Hepatocyte (in vitro differentiated cells): ENCODE measurements at regions not wholly inside any gene's neighbourhood (a gene's known extent, or its start where the extent isn't known, plus 50 kb on each side); places are given as distances from the start of the nearest gene placed in this dataset.

Experiments used
- DNase-seq: peaks from one replicate; pipeline ENCODE4 v3.0.0-alpha.2; 2016; ENCODE audit warnings: low spot score
- H2AFZ ChIP-seq: fragments of 200-600 bp; sonication (generic); 2 replicates; pipeline ENCODE4 v1.6.0; 2016; ENCODE audit warnings: antibody characterized with exemption, mild to moderate bottlenecking
- H3K27ac ChIP-seq: fragments of 200-600 bp; sonication (generic); 2 replicates; pipeline ENCODE4 v1.5.1; 2016; ENCODE audit warnings: mild to moderate bottlenecking
- H3K27me3 ChIP-seq: fragments of 200-600 bp; sonication (generic); 2 replicates; pipeline ENCODE4 v1.6.1; 2016
- H3K36me3 ChIP-seq: fragments of 200-600 bp; sonication (generic); replicated peaks from 2 replicates; pipeline ENCODE4 v1.5.1; 2016; ENCODE audit warnings: low read depth; ENCODE audit not compliant: insufficient read depth
- H3K4me1 ChIP-seq: fragments of 200-600 bp; sonication (generic); 2 replicates; pipeline ENCODE4 v1.5.1; 2016; ENCODE audit warnings: mild to moderate bottlenecking, moderate library complexity; ENCODE audit not compliant: insufficient read depth
- H3K4me2 ChIP-seq: fragments of 200-600 bp; sonication (generic); 2 replicates; pipeline ENCODE4 v1.6.0; 2016
- H3K4me3 ChIP-seq: fragments of 200-600 bp; sonication (generic); 2 replicates; pipeline ENCODE4 v1.5.1; 2016; ENCODE audit warnings: mild to moderate bottlenecking
- H3K79me2 ChIP-seq: fragments of 200-600 bp; sonication (generic); 2 replicates; pipeline ENCODE4 v1.6.0; 2017; ENCODE audit warnings: mild to moderate bottlenecking
- H3K9me2 ChIP-seq: fragments of 200-600 bp; sonication (generic); replicated peaks from 2 replicates; pipeline ENCODE4 v1.6.0; 2017; ENCODE audit warnings: mild to moderate bottlenecking; ENCODE audit not compliant: insufficient read depth
- H3K9me3 ChIP-seq: fragments of 200-600 bp; sonication (generic); 2 replicates; pipeline ENCODE4 v1.5.1; 2016; ENCODE audit warnings: low read depth, mild to moderate bottlenecking
- H4K20me1 ChIP-seq: fragments of 200-600 bp; sonication (generic); 2 replicates; pipeline ENCODE4 v1.6.0; 2016; ENCODE audit warnings: mild to moderate bottlenecking; ENCODE audit not compliant: insufficient read depth, poor library complexity, severe bottlenecking
- EZH2 ChIP-seq: fragments of 200-600 bp; sonication (generic); IDR thresholded peaks from 2 replicates; pipeline ENCODE4 v1.6.1; 2016; ENCODE audit warnings: antibody characterized with exemption, mild to moderate bottlenecking, borderline replicate concordance
- EZH2phosphoT487 ChIP-seq: fragments of 200-600 bp; sonication (generic); IDR thresholded peaks from one replicate; pipeline ENCODE4 v1.6.1; 2018; ENCODE audit warnings: antibody characterized with exemption, mild to moderate bottlenecking, low read depth, moderate library complexity; ENCODE audit not compliant: unreplicated experiment, severe bottlenecking
- WGBS: methylation state at CpG from one replicate; pipeline ENCODE4 v1.1.6; 2016; ENCODE audit warnings: low lambda C conversion rate; ENCODE audit errors: missing lambda C conversion rate; 5-methylcytosine and 5-hydroxymethylcytosine counted together
- TF ChIP-seq, protein P1 (sequence below): fragments of 200-600 bp; sonication (generic); IDR thresholded peaks from 2 replicates; pipeline ENCODE4 v1.5.1; 2016; ENCODE audit warnings: antibody characterized with exemption, mild to moderate bottlenecking; ENCODE audit not compliant: poor library complexity

DNA sequence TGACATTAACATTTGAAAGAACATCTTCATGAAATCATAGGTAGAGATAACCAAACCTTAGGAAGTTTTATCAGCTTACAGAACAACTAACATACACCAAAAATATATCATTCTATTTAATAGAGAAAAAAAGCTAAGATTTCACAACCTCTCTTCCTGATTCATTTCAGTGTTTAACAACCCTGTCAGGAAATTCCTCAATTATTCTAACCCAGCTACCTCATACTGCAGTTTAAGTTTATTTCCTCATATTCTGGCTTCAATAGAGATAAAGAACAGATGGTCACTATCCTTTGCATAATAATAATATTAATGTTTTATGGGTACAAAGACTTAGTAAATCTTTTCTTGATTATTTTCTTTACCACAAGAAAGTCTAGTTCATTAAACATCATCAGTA, 112.9 kb upstream of the HSF2 start:
- Histone ChIP-seq H3K27ac (no peak overlapping the region), H2AFZ (no peak overlapping the region), H3K36me3 (no peaks in the 10 kb centered on the region), H3K4me3 (no peak overlapping the region), H3K4me1 (no peaks in the 10 kb centered on the region), H3K9me2 (no peaks in the 10 kb centered on the region), H4K20me1 (no peaks in the 10 kb centered on the region), H3K79me2 (no peaks in the 10 kb centered on the region), H3K27me3 (no peaks in the 10 kb centered on the region), H3K9me3 (no peaks in the 10 kb centered on the region), H3K4me2 (no peak overlapping the region)
- no peak for DNase-seq
- TF ChIP-seq EZH2, result no peak
- TF ChIP-seq EZH2phosphoT487, result no peak
- TF ChIP-seq, protein P1, sequence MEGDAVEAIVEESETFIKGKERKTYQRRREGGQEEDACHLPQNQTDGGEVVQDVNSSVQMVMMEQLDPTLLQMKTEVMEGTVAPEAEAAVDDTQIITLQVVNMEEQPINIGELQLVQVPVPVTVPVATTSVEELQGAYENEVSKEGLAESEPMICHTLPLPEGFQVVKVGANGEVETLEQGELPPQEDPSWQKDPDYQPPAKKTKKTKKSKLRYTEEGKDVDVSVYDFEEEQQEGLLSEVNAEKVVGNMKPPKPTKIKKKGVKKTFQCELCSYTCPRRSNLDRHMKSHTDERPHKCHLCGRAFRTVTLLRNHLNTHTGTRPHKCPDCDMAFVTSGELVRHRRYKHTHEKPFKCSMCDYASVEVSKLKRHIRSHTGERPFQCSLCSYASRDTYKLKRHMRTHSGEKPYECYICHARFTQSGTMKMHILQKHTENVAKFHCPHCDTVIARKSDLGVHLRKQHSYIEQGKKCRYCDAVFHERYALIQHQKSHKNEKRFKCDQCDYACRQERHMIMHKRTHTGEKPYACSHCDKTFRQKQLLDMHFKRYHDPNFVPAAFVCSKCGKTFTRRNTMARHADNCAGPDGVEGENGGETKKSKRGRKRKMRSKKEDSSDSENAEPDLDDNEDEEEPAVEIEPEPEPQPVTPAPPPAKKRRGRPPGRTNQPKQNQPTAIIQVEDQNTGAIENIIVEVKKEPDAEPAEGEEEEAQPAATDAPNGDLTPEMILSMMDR, result no peak

DNA sequence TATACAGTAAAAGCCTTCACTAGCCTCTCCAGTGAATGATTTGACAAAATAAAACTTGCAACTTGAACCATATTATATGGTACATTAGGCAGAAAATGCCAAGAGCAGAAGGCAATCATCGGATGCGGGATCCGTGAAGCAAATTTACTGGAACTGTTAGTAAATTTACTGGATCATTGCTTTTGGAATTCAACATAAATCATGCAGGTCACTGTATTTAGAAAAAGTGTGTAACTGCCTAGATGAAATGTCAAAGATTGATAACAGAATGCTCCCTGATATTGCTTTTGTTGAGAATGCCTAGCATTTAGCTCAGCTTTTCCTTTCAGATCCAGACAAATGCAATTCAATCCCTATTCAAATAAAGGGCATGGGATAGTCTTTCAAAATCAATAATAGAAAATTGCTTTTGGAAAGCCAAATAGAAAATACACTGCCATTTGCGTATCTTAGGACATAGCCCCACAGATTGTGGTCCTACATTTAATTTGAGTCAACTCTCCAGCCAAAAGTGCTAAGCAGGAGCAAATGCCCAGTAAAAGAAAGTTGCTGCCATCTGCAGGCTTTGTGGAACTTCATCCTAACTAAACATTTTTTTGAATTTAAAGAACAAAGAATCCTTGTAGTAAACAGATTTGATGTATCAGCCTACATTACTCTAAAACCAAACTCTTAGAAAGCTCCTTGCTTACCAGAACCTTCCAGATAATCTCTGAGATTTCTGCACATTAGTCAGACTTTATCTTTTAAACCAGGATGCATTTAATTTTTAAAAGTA, 109.5 kb upstream of the HSF2 start:
- Histone ChIP-seq H3K9me3 (no peaks in the 10 kb centered on the region), H3K36me3 (no peaks in the 10 kb centered on the region), H3K4me1 (no peaks in the 10 kb centered on the region), H3K4me3 (no peak overlapping the region), H3K27ac (no peak overlapping the region), H2AFZ (no peak overlapping the region), H3K4me2 (no peak overlapping the region), H3K9me2 (no peaks in the 10 kb centered on the region), H3K27me3 (no peaks in the 10 kb centered on the region), H4K20me1 (no peaks in the 10 kb centered on the region), H3K79me2 (no peaks in the 10 kb centered on the region)
- DNase-seq, result peak; percentile 32
- TF ChIP-seq, protein P1, result peak; percentile 54
- TF ChIP-seq EZH2 (no peak), EZH2phosphoT487 (no peak)
- 69% methylated on average over 4 of the region's 4 CpGs for WGBS

DNA sequence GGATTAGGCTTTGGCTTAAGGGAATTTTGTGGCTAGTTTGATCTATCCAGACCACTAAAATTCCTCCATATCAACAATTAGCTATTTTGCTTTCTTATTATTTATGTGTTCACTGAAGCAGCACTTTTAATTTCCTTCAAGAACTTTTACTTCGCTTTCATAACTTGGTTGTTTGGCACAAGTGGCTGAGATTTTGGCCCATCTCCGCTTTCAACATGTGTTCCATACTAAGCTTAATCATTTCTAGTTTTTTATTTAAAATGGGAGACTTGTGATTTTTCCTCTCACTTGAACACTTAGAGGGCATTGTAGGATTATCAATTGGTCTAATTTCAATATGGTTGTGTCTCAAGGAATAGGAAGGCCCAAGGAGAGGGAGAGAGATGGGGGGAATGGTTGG, 102.4 kb upstream of the HSF2 start:
- 94% methylated on average over 2 of the region's 2 CpGs for WGBS
- Histone ChIP-seq H3K4me1 (no peaks in the 10 kb centered on the region), H4K20me1 (no peaks in the 10 kb centered on the region), H3K9me2 (no peaks in the 10 kb centered on the region), H3K27me3 (no peaks in the 10 kb centered on the region), H3K79me2 (no peaks in the 10 kb centered on the region), H2AFZ (no peak overlapping the region), H3K27ac (no peak overlapping the region), H3K9me3 (no peaks in the 10 kb centered on the region), H3K36me3 (no peaks in the 10 kb centered on the region), H3K4me2 (no peak overlapping the region), H3K4me3 (no peak overlapping the region)
- DNase-seq, result no peak
- TF ChIP-seq EZH2phosphoT487 (no peak), EZH2 (no peak)
- TF ChIP-seq, protein P1, result no peak
